Hematopoietic multipotent progenitor cell (in vitro differentiated cells): ENCODE measurements at regions not wholly inside any gene's neighbourhood (a gene's known extent, or its start where the extent isn't known, plus 50 kb on each side); places are given as distances from the start of the nearest gene placed in this dataset.
A peak's percentile ranks its signal among the peaks of the same experiment; 100 is the strongest.

Source experiments
- DNase-seq, 3 donors: peaks; one replicate each; pipeline ENCODE4 v3.0.0-alpha.2; 2011 to 2015; ENCODE audit warnings: low read depth in 2 of 3, low spot score in 2 of 3

DNA sequence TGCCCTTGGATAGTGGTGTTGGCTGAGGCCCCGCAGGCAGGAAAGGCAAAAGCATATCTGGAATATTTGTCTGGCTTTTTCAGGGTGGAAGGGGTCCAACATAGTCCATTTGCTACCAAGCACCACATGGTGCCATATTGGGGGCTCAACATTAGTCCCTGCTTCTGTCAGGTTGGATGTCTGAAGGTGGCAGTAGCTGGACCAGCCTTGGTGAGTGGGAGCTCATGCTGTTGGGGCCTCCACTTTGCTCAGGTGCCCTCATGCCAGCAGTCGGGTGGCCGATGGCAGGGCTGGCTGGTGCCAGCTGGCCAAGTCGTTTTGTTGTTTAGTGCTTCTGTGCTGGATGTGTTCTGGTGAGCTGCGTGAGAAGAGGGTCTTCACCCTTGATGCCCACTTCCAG, 135.3 kb downstream of the PAPOLA start:
- DNase-seq, result no peak

- no peak for DNase-seq
These were observed 136.1 kb downstream of the PAPOLA start for GRCh38 chr14:96638041-96638855.

- DNase-seq, result no peak
These were observed 137.4 kb downstream of the PAPOLA start for GRCh38 chr14:96639550-96639949.

- no peak for DNase-seq
These were observed 146.5 kb downstream of the PAPOLA start for GRCh38 chr14:96648506-96649326.

GRCh38 chr14:96649327-96649601, 147.1 kb downstream of the PAPOLA start:
- no peak for DNase-seq

GRCh38 chr14:96653597-96653996, 143.6 kb upstream of the VRK1 start:
- DNase-seq, result no peak

DNA sequence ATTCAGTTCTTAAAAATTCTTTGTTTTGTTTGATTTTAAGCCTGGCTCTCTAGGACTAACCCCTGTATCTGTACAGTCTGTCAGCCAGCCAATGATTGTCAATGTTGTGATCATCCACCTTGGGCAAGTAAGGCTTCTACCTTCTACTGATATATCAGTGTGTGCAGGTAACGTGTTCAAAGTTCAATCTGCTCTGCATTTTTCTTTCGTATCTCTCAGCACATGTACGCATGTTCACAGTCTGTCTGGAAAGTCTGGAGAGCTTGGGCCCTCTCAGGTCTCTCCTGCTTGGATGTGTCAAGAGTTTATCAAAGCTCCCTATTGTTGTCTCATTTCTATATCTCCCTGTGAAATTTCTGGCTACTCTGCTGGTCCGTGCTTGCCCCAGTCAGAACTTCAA, 138.6 kb upstream of the VRK1 start:
- DNase-seq, result no peak

- DNase-seq, result peak in 1 of 3 donors; percentile 39
These were observed 137.1 kb upstream of the VRK1 start for GRCh38 chr14:96660123-96660522.

DNA sequence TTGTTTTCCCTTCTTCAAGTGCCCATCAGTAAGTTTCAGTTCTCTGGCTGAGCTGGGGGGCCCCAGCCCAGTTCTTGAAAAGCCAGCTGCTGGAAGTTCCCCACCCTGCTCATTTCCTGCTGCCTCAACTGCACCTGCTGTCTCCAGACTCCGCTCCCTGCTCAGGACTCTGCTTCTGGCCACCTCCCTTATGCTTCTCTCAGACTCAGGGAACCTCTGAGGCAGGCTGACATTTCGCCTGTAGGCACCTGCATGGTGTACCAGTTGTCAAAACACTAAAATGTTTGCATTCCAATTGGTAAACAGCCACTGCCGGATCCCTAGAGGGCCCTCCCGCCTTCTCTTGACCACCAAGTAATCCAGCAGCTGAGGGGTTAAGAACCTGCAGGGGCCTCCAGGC, 136.5 kb upstream of the VRK1 start:
- no peak for DNase-seq

DNA sequence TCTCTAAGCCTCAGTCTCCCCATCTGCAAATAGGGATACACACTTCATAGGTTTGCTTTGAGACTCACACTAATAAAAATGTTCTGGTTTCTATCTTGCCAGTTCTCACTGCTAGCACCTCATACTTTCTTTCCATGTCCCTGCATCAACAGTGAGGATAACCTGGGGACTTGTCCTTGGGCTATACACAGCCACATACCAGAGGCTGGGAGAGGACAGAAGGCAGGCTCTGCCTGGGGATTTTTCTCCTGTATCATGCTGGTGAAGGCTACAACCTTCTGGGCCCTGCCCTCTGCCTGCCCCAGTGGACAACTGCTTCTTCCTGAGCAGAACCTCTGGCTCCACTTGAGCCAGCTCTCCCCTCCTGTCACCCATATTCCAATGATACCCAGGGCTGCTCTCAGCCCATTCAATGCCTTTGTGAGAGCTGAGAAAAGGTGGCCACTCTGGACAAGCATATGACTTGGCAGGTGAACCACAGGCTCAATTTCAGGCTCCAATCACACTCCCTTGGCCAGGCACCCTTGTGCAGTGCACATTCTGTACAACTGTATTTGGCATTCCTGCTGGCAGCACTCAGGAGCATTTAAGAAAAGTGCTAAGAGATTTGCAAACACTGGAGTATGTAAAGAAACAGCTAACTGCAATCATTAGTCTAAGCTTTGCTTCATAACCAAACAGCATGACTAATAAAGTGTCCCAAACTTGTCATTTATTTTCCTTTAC, 135.8 kb upstream of the VRK1 start:
- no peak for DNase-seq

DNA sequence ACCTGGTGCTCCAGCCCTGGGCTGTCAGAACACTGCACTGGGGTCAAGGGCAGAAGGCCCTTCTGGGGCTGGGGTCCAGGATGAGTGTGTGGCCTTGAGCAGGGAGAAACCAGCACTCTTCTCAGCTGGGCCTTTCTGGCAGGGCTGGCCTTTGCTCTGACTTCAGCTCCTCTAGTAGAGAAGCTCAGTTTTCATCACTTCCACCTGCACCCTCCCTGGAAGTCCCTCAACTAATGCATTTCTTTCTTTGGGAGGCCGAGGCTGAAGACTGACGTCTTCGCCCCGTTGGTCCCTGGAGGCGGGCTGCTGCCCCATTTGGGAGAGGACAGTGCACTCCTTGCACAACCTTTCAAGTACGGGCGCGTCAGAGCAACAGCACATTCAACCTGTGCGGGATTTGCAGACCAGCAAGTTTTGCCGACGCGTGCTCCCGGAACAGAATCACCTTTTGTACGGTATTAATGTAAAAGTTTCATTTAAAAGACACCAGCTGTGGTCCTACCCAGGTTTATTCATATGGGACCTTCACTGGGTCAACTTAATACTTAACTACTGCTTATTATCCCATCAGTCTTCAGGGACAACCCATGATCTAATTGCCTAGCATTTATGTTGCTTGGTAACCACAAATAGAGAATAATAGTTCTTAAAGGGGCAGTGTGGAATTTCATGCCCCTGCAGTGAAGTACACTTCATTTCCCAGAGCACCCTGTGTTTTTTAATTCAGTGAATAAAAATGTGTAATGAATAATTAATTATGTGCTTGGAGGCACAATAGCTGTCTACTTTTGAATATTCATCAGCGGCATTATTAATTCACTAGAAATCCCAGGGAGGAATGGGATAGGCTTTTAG, 134.8 kb upstream of the VRK1 start:
- DNase-seq, result no peak

DNA sequence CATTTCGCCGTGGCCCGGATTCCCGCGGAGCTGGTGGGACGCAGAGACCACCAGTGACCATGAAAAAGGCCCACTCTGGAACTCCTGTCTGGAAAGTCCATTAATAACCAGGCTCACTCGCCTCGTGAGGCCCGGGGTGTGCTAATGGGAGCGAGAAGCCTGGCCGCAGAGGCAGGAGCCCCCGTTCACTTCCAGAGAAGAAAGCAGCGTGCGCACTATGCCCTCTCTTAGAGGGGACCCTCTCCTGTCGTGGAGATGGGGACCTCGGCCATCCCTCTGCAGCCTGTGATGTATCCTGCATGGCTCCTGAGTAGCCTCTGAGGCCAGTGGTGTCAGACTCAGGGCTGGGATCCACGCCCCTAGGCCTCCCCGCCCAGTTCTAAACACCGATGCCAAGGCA, 134.1 kb upstream of the VRK1 start:
- no peak for DNase-seq

DNA sequence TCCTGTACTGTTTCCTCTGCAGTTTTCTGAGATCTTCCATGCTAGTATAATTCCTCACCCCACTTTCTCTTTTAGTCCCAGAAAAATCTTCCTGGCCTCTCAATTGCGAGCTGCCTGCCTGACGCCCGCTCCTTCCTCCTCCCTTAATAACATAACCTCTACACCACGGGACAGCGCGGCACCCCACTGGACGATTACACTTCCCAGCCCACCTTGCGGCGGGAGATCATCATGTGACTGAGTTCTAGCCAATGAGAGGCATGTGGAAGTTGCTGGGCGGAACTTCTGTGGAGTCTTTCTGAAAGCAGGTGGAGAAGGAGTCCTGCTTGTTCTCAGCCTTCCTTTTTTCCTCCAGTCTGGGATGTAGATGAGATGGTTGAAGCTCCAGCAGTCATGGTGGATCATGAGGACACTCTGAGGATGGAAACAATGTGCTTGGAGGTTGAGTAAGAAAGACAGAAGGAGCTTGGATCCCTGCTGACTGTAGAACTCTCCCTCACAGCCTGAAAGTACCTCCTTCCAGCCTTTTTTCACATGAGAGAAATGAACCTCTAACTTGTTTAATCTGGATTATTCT, 133.6 kb upstream of the VRK1 start:
- DNase-seq, result no peak

DNA sequence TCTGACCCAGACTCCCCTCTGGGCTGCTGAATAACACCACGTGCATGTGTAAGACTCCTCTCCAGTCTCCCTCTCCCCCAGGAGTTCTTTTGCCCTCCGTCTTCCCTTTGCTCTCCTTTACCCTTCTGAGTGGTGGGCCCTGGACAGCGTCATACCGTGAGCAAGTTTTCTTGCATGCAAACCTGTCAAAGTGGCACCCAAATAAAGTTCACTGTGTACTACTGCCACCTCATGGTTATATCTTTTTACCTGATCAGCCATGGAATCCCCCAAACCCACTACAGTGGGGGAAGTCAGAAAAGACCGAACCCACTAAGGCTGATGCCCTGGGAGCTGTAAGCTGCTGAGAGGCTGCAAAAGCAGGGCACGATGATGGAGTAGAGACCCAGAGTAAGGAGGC, 131.1 kb upstream of the VRK1 start:
- peak in 1 of 3 donors; percentile 24 for DNase-seq

DNA sequence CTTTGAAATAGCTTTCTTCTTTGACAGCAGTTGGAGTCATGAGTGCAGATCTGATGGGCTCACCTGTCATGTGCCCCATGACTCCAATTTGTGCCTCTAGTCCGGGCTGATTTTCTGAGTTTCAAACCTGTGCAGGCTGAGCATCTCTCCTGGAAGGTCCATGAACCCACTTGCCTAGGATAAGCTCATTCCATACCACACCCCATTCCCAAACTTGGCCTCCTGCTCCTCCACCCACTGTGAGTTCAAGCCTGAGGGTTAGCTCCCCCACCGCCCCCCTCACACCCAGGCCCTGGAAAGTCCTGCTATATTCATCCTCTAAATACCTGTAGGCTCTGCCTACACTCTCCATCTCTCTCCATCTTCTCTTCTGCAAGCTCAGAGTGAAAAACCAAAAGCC, 126.8 kb upstream of the VRK1 start:
- no peak for DNase-seq

DNA sequence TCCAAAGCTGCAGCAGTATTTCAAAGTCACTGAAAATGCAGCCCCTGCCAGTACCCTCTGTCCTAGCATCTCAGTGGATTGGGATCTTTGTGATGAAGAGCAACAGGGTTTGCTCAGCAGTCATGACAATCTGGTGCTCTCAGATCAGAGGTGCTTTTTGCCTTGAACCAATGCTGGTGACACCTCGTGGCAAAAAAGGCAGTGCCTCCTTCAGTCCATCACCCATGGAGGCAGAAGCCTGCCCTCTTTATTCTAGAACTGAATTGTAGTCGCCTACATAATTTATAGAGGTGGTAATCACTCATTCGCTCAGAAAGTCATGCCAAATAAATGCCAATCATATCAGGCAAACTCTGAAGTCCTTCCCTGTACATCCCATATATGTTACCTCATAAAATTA, 126.0 kb upstream of the VRK1 start:
- no peak for DNase-seq

- DNase-seq, result no peak
These were observed 123.5 kb upstream of the VRK1 start for GRCh38 chr14:96673706-96674105.

GRCh38 chr14:96674121-96674520, 123.1 kb upstream of the VRK1 start:
- no peak for DNase-seq

DNA sequence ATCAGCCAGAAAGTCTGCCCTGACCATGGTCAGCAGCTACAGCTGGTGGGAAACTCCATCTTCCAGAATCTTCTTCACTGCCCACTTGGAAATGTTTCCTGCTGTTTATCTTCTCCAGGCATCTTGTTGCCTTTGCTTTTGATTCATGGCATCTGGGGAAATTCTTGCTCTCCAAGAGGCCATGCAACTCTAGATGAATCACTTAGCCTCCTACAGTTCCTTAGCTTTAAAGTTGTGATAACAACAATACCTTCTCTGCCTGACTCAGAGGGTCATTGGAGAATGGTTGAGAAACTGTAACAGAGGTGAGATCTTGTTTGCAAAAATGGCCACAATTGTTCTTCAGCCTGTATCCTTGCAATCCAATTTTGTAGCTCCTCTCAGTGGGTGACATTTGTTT, 121.0 kb upstream of the VRK1 start:
- no peak for DNase-seq

GRCh38 chr14:96681829-96682228, 115.4 kb upstream of the VRK1 start:
- DNase-seq, result no peak
